AG09319 (cell line): ENCODE measurements at regions not wholly inside any gene's neighbourhood (a gene's known extent, or its start where the extent isn't known, plus 50 kb on each side); places are given as distances from the start of the nearest gene placed in this dataset.

Experiments
- DNase-seq: peaks from one replicate; pipeline ENCODE4 v3.0.0-alpha.2; 2010; ENCODE audit warnings: low read depth; ENCODE audit errors: extremely low read depth
- TF ChIP-seq, protein P1 (sequence below): IDR thresholded peaks from 2 replicates; pipeline ENCODE4 v1.5.1; 2011; ENCODE audit warnings: low read depth, mild to moderate bottlenecking, inconsistent platforms, low read length, moderate library complexity

DNA sequence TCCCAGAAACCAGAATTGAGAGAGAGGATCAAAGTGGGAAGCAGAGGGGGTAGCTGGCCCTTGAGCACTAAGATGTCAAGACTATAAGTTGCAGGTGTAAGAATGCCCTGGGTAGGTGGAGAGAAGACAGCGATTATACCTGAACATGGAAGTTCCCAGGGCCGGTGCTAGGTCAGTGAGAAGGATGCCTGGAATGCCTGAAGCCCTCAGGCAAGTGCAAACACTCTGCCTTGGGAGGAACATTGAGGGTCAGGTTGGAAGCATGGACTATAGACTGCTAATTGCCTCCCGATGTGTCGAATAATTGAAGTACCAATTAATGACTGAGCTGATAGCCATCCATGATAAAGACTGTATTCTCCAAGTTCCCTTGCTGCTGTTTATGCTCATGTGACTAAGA is 185.5 kb downstream of the DMRT2 start:
- TF ChIP-seq, protein P1, sequence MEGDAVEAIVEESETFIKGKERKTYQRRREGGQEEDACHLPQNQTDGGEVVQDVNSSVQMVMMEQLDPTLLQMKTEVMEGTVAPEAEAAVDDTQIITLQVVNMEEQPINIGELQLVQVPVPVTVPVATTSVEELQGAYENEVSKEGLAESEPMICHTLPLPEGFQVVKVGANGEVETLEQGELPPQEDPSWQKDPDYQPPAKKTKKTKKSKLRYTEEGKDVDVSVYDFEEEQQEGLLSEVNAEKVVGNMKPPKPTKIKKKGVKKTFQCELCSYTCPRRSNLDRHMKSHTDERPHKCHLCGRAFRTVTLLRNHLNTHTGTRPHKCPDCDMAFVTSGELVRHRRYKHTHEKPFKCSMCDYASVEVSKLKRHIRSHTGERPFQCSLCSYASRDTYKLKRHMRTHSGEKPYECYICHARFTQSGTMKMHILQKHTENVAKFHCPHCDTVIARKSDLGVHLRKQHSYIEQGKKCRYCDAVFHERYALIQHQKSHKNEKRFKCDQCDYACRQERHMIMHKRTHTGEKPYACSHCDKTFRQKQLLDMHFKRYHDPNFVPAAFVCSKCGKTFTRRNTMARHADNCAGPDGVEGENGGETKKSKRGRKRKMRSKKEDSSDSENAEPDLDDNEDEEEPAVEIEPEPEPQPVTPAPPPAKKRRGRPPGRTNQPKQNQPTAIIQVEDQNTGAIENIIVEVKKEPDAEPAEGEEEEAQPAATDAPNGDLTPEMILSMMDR: no peak
- DNase-seq: no peak

DNA sequence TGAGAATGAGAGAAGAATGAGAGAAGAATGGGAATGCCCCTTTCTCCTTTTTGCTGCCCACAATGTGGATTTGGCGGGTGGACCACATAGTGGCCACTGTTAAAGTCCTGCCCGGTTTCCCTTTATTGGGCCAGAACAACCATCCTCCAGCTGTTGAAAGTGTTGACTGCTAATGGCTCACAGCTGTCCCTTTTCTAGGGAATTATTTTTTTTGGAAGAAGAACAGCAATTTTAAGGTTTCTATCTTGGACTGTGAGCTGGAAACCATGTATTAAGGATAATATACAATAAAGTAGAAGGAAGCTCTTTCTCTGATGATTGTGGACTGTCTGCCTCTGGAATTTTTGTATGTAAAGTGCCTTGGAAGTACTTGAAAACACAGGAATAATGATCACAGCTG is 185.9 kb downstream of the DMRT2 start:
- TF ChIP-seq, protein P1: no peak
- DNase-seq: no peak

GRCh38 chr9:1238407-1238806 is 188.2 kb downstream of the DMRT2 start:
- TF ChIP-seq, protein P1: no peak
- no peak for DNase-seq

DNA sequence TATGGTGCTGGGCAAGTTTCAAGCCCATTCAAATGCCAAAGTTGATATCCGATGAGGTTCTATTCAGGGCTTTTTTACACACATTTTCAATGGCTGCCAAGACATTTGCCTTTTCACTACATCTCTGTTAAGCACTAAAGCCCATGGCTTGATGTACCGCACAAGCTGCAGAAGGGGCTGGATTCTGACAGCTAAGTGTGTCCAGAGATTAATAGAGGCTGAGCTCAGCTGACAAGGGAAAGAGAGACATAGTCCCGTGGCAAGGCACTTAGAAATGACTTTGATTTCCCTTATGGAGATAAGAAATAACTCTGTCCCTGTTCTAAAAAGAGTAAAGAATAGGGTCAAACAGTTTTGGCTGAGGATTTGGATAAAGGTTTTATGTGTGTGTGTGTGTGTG is 198.6 kb downstream of the DMRT2 start:
- no peak for DNase-seq
- TF ChIP-seq, protein P1: no peak

GRCh38 chr9:1253064-1253979 is 203.2 kb downstream of the DMRT2 start:
- TF ChIP-seq, protein P1: no peak

GRCh38 chr9:1254071-1254470 is 203.9 kb downstream of the DMRT2 start:
- no peak for DNase-seq
- TF ChIP-seq, protein P1: no peak

More at GRCh38 chr9:1253064-1253979, 203.2 kb downstream of the DMRT2 start:
- DNase-seq: no peak

GRCh38 chr9:1256178-1256577 is 206.0 kb downstream of the DMRT2 start:
- DNase-seq: no peak
- TF ChIP-seq, protein P1: no peak
